ENCODE measurements at regions not wholly inside any gene's neighbourhood (a gene's known extent, or its start where the extent isn't known, plus 50 kb on each side); places are given as distances from the start of the nearest gene placed in this dataset.
"Not testable (repeated sequence)": the region's sequence is repeated elsewhere in the genome, so short reads cannot be mapped to it uniquely, and the experiment has no call there.

DNA sequence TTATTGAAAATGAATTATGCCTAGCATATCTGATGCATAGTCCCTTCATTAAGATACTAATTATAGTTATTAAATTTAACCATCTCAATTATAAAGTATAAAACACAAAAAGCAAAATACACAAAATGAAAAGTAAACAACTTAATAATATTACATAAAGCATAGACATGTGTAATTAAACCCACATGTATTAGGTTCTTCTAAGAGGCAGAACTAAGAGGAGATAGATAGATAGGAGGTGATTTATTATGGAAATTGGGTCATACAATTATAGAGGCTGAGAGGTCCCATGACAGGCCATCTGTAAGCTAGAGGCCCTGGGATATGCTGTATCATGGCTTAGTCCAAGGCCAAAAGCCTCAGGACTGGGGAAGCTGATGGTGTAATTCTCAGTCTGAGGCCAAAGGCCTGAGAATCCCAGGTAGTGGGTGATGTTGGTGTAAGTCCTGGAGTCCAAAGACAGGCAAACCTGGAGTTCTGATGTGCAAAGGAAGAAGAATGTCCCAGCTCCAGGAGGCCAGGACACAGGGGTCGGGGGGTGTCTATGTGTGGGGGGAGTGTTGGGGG is 953.3 kb downstream of the TRHDE start:
- Histone ChIP-seq H3K36me3 (replicated peaks; ENCODE audit: insufficient read depth, low read depth) (no peaks in the 10 kb centered on the region), H4K20me1 (ENCODE audit: insufficient read depth, poor library complexity, severe bottlenecking) (no peaks in the 10 kb centered on the region), H3K4me3 (no peak overlapping the region), H3K27ac (no peak overlapping the region), H2AFZ (no peak overlapping the region), H3K4me2 (no peak overlapping the region), H3K9me3 (ENCODE audit: low read depth) (no peaks in the 10 kb centered on the region), H3K9me2 (replicated peaks; ENCODE audit: insufficient read depth) (no peaks in the 10 kb centered on the region), H3K4me1 (ENCODE audit: insufficient read depth) (no peaks in the 10 kb centered on the region), H3K79me2 (no peaks in the 10 kb centered on the region), H3K27me3 (no peaks in the 10 kb centered on the region)
- no peak for DNase-seq (ENCODE audit: low spot score)
- 89% methylated on average over 1 of the region's 1 CpG for WGBS (ENCODE audit: low lambda C conversion rate, missing lambda C conversion rate)
- TF ChIP-seq, protein P1, sequence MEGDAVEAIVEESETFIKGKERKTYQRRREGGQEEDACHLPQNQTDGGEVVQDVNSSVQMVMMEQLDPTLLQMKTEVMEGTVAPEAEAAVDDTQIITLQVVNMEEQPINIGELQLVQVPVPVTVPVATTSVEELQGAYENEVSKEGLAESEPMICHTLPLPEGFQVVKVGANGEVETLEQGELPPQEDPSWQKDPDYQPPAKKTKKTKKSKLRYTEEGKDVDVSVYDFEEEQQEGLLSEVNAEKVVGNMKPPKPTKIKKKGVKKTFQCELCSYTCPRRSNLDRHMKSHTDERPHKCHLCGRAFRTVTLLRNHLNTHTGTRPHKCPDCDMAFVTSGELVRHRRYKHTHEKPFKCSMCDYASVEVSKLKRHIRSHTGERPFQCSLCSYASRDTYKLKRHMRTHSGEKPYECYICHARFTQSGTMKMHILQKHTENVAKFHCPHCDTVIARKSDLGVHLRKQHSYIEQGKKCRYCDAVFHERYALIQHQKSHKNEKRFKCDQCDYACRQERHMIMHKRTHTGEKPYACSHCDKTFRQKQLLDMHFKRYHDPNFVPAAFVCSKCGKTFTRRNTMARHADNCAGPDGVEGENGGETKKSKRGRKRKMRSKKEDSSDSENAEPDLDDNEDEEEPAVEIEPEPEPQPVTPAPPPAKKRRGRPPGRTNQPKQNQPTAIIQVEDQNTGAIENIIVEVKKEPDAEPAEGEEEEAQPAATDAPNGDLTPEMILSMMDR (IDR thresholded peaks at IDR 0.05; ENCODE audit: poor library complexity): no peak
- TF ChIP-seq EZH2 (IDR thresholded peaks at IDR 0.05; ENCODE audit: borderline replicate concordance) (no peak), EZH2phosphoT487 (IDR thresholded peaks at IDR 0.05; ENCODE audit: low read depth, severe bottlenecking, unreplicated experiment) (no peak)

- H3K27ac ChIP-seq: no peak overlapping the region
Measured at GRCh38 chr12:73225941-73226340, 953.8 kb downstream of the TRHDE start.

DNA sequence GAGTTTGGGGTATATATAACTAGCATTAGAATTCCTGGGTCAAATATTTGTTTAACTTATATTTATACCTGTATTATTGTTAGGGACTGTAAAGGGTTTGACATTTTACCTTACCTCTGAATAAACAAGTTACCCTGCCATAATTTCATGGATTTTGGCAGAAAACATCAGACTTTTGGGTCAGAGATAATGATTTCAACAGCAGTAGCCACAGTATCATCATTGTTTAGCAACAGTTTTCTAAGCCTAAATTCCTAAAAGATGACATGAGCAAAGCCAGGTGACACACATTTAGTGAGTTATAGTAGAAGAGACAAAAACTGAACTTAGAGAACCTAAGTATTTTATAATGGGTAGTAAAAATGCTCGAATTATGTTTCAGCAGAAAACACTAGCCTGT is 954.4 kb downstream of the TRHDE start:
- Histone ChIP-seq H3K36me3 (replicated peaks; ENCODE audit: insufficient read depth, low read depth) (no peaks in the 10 kb centered on the region), H3K9me3 (ENCODE audit: low read depth) (no peaks in the 10 kb centered on the region), H3K4me1 (ENCODE audit: insufficient read depth) (no peaks in the 10 kb centered on the region), H3K4me2 (no peak overlapping the region), H3K79me2 (no peaks in the 10 kb centered on the region), H2AFZ (no peak overlapping the region), H3K27ac (no peak overlapping the region), H4K20me1 (ENCODE audit: insufficient read depth, poor library complexity, severe bottlenecking) (no peaks in the 10 kb centered on the region), H3K9me2 (replicated peaks; ENCODE audit: insufficient read depth) (no peaks in the 10 kb centered on the region), H3K27me3 (no peaks in the 10 kb centered on the region), H3K4me3 (no peak overlapping the region)
- TF ChIP-seq, protein P1 (IDR thresholded peaks at IDR 0.05; ENCODE audit: poor library complexity): no peak
- no peak for TF ChIP-seq EZH2phosphoT487 (IDR thresholded peaks at IDR 0.05; ENCODE audit: low read depth, severe bottlenecking, unreplicated experiment)
- TF ChIP-seq EZH2 (IDR thresholded peaks at IDR 0.05; ENCODE audit: borderline replicate concordance): no peak
- WGBS (ENCODE audit: low lambda C conversion rate, missing lambda C conversion rate): 76% methylated on average over 1 of the region's 1 CpG
- no peak for DNase-seq (ENCODE audit: low spot score)

More at GRCh38 chr12:73225941-73226340, 953.8 kb downstream of the TRHDE start:
- TF ChIP-seq, protein P1 (IDR thresholded peaks at IDR 0.05; ENCODE audit: poor library complexity): no peak
- TF ChIP-seq EZH2phosphoT487 (IDR thresholded peaks at IDR 0.05; ENCODE audit: low read depth, severe bottlenecking, unreplicated experiment): no peak
- TF ChIP-seq EZH2 (IDR thresholded peaks at IDR 0.05; ENCODE audit: borderline replicate concordance): no peak
- no peaks in the 10 kb centered on the region for H3K36me3 ChIP-seq (replicated peaks; ENCODE audit: insufficient read depth, low read depth)
- H4K20me1 ChIP-seq (ENCODE audit: insufficient read depth, poor library complexity, severe bottlenecking): no peaks in the 10 kb centered on the region
- H3K4me2 ChIP-seq: no peak overlapping the region
- no peaks in the 10 kb centered on the region for H3K4me1 ChIP-seq (ENCODE audit: insufficient read depth)
- H3K27me3 ChIP-seq: no peaks in the 10 kb centered on the region
- H3K9me2 ChIP-seq (replicated peaks; ENCODE audit: insufficient read depth): no peaks in the 10 kb centered on the region
- no peak overlapping the region for H2AFZ ChIP-seq
- H3K9me3 ChIP-seq (ENCODE audit: low read depth): no peaks in the 10 kb centered on the region
- no peak overlapping the region for H3K4me3 ChIP-seq
- H3K79me2 ChIP-seq: no peaks in the 10 kb centered on the region
- WGBS (ENCODE audit: low lambda C conversion rate, missing lambda C conversion rate): 75% methylated on average over 2 of the region's 2 CpGs
- no peak for DNase-seq (ENCODE audit: low spot score)

DNA sequence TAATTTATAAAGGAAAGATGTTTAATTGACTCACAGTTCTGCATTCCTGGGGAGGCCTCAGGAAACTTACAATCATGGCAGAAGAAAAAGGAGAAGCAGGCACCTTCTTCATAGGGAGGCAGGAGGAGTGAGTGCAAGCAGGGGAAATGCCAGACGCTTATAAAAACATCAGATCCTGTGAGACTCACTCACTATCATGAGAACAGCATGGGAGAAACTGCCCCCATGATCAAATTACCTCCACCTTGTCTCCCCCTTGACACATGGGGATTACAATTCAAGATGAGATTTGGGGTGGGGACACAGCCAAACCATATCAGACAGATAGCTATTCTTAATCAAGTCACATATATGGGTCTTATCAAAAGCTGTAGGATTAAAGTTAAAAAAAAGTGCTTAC is 956.7 kb downstream of the TRHDE start:
- not testable (repeated sequence) for H3K79me2 ChIP-seq; H4K20me1 ChIP-seq (ENCODE audit: insufficient read depth, poor library complexity, severe bottlenecking); H3K36me3 ChIP-seq (replicated peaks; ENCODE audit: insufficient read depth, low read depth); H3K4me2 ChIP-seq; H3K4me1 ChIP-seq (ENCODE audit: insufficient read depth); H3K27ac ChIP-seq; H3K4me3 ChIP-seq; H3K9me2 ChIP-seq (replicated peaks; ENCODE audit: insufficient read depth); H2AFZ ChIP-seq; H3K27me3 ChIP-seq; H3K9me3 ChIP-seq (ENCODE audit: low read depth); DNase-seq (ENCODE audit: low spot score)
- 54% methylated on average over 1 of the region's 1 CpG for WGBS (ENCODE audit: low lambda C conversion rate, missing lambda C conversion rate)

Data from hepatocyte (in vitro differentiated cells).